Gastrocnemius medialis (tissue), 4 donors: ENCODE measurements at regions not wholly inside any gene's neighbourhood (a gene's known extent, or its start where the extent isn't known, plus 50 kb on each side); places are given as distances from the start of the nearest gene placed in this dataset.

Source experiments
- ATAC-seq, 2 donors: fragments of 150-250 bp; one replicate each; pipeline ENCODE4 v1.9.1; 2016
- DNase-seq, 2 donors: peaks; one replicate each; pipeline ENCODE4 v3.0.0-alpha.2; 2019
- H3K27ac ChIP-seq, 4 donors: fragments of 200-600 bp; sonication (generic); 1 replicate in 1 of 4; 2 replicates in 3 of 4; pipeline ENCODE4 v1.5.1; 2016 to 2018; ENCODE audit warnings: mild to moderate bottlenecking in 2 of 4, moderate library complexity in 1 of 4
- H3K27me3 ChIP-seq, 3 donors: fragments of 200-600 bp; sonication (generic) in 2 of 3; 1 replicate in 1 of 3; 2 replicates in 2 of 3; pipeline versions ENCODE4 v1.5.1 to v1.6.0; 2016 to 2019; ENCODE audit warnings: mild to moderate bottlenecking in 1 of 3, moderate library complexity in 1 of 3
- H3K36me3 ChIP-seq, 2 donors: fragments of 200-600 bp; sonication (generic) in 1 of 2; one replicate each; pipeline ENCODE4 v1.5.1; 2017 to 2018
- H3K4me1 ChIP-seq, 2 donors: fragments of 200-600 bp; sonication (generic) in 1 of 2; one replicate each; pipeline ENCODE4 v1.5.1; 2016 to 2017; ENCODE audit warnings: mild to moderate bottlenecking in 2 of 2
- H3K4me3 ChIP-seq, 4 donors: fragments of 200-600 bp; sonication (generic) in 3 of 4; 1 replicate in 1 of 4; 2 replicates in 3 of 4; pipeline ENCODE4 v1.5.1; 2016 to 2019; ENCODE audit warnings: mild to moderate bottlenecking in 2 of 4
- H3K9me3 ChIP-seq, 3 donors: fragments of 200-600 bp; sonication (generic) in 2 of 3; 1 replicate in 1 of 3; 2 replicates in 2 of 3; pipeline ENCODE4 v1.5.1; 2016 to 2019
- CTCF ChIP-seq, 5 experiments: fragments of 450-650 bp in 3 of 5; fragments of 200-600 bp in 2 of 5; sonication (generic) in 2 of 5; IDR thresholded peaks in 4 of 5; conservative IDR thresholded peaks in 1 of 5; 1 replicate in 4 of 5; 2 replicates in 1 of 5; pipeline ENCODE4 v1.5.1; 2016 to 2019; ENCODE audit warnings: antibody characterized with exemption in 5 of 5, mild to moderate bottlenecking in 3 of 5, moderate library complexity in 3 of 5
- POLR2A ChIP-seq, 2 donors: fragments of 450-650 bp; IDR thresholded peaks; one replicate each; pipeline ENCODE4 v1.6.1; 2017; ENCODE audit warnings: antibody characterized with exemption in 2 of 2, mild to moderate bottlenecking in 2 of 2, moderate library complexity in 2 of 2
- in situ Hi-C, 4 donors: fragments of 200-750 bp; cut with MboI; loops; one replicate each; pipeline versions ENCODE4 v1.15.0 to v1.8.0; 2017; ENCODE audit warnings: low sequenced_read_pairs in 4 of 4
- intact Hi-C: fragments of 100-400 bp; cut with DNase I; formaldehyde crosslinking; loops from one replicate; pipeline ENCODE4 v1.15.1; 2023; ENCODE audit warnings: low total_unique reads

GRCh38 chr9:90325913-90326653, 316.5 kb downstream of the DIRAS2 start:
- in situ Hi-C loops = no loop called here
- ATAC-seq (no peak), DNase-seq (no peak)
- H3K27me3 ChIP-seq = no peaks in the 10 kb centered on the region
- no peaks in the 10 kb centered on the region for H3K36me3 ChIP-seq
- H3K4me3 ChIP-seq = no peak overlapping the region
- H3K4me1 ChIP-seq = no peaks in the 10 kb centered on the region
- no peaks in the 10 kb centered on the region for H3K9me3 ChIP-seq
- intact Hi-C loops = no loop called here
- TF ChIP-seq CTCF (IDR thresholded peaks at IDR 0.05 in 4 of 5, conservative IDR thresholded peaks at IDR 0.05 in 1 of 5) = no peak
- TF ChIP-seq POLR2A (IDR thresholded peaks at IDR 0.05) = no peak
- H3K27ac ChIP-seq = no peak overlapping the region

- DNase-seq (no peak), ATAC-seq (no peak)
- in situ Hi-C loops (no loop called here), intact Hi-C loops (no loop called here)
- H3K36me3 ChIP-seq = no peaks in the 10 kb centered on the region
- no peaks in the 10 kb centered on the region for H3K27me3 ChIP-seq
- TF ChIP-seq CTCF (IDR thresholded peaks at IDR 0.05 in 4 of 5, conservative IDR thresholded peaks at IDR 0.05 in 1 of 5) (no peak), POLR2A (IDR thresholded peaks at IDR 0.05) (no peak)
- H3K9me3 ChIP-seq = no peaks in the 10 kb centered on the region
- H3K4me3 ChIP-seq = no peak overlapping the region
- H3K27ac ChIP-seq = no peak overlapping the region
- H3K4me1 ChIP-seq = no peaks in the 10 kb centered on the region
Observed at GRCh38 chr9:90330231-90330630, 312.4 kb downstream of the DIRAS2 start.

GRCh38 chr9:90331826-90332575, 310.6 kb downstream of the DIRAS2 start:
- Histone ChIP-seq H3K4me3 (no peak overlapping the region), H3K4me1 (no peaks in the 10 kb centered on the region), H3K27me3 (no peaks in the 10 kb centered on the region), H3K36me3 (no peaks in the 10 kb centered on the region), H3K9me3 (no peaks in the 10 kb centered on the region), H3K27ac (no peak overlapping the region)
- ATAC-seq (no peak), DNase-seq (no peak)
- in situ Hi-C loops = no loop called here
- TF ChIP-seq CTCF (IDR thresholded peaks at IDR 0.05 in 4 of 5, conservative IDR thresholded peaks at IDR 0.05 in 1 of 5) (no peak), POLR2A (IDR thresholded peaks at IDR 0.05) (no peak)
- intact Hi-C loops = no loop called here

- ATAC-seq = no peak
- intact Hi-C loops (no loop called here), in situ Hi-C loops (no loop called here)
- TF ChIP-seq POLR2A (IDR thresholded peaks at IDR 0.05) (no peak), CTCF (IDR thresholded peaks at IDR 0.05 in 4 of 5, conservative IDR thresholded peaks at IDR 0.05 in 1 of 5) (no peak)
- Histone ChIP-seq H3K4me3 (no peak overlapping the region), H3K4me1 (no peaks in the 10 kb centered on the region), H3K36me3 (no peaks in the 10 kb centered on the region), H3K27ac (no peak overlapping the region), H3K27me3 (no peaks in the 10 kb centered on the region), H3K9me3 (no peaks in the 10 kb centered on the region)
- DNase-seq = no peak
Observed at GRCh38 chr9:90333226-90333625, 309.4 kb downstream of the DIRAS2 start.
